Naive thymus-derived CD4-positive, alpha-beta T cell (primary cell): ENCODE measurements at regions not wholly inside any gene's neighbourhood (a gene's known extent, or its start where the extent isn't known, plus 50 kb on each side); places are given as distances from the start of the nearest gene placed in this dataset.
"Not testable (repeated sequence)": the region's sequence is repeated elsewhere in the genome, so short reads cannot be mapped to it uniquely, and the experiment has no call there.

Experiments
- ATAC-seq: fragments of 150-1000 bp; cut with Tn5 transposase; 2 replicates; pipeline ENCODE4 v1.10.0; 2021; ENCODE audit warnings: mild to moderate bottlenecking, moderate library complexity
- CTCF ChIA-PET: fragments of 350-600 bp; sonication (Branson Sonifier 250); formaldehyde crosslinking; loops from one replicate; lab custom pipeline; 2021; ENCODE audit warnings: antibody characterized with exemption; lab: Charles Lee
- POLR2A ChIA-PET: fragments of 350-600 bp; sonication (Branson Sonifier 250); formaldehyde crosslinking; loops from one replicate; lab custom pipeline; 2021; ENCODE audit warnings: antibody characterized with exemption, inconsistent platforms; lab: Charles Lee
- DNase-seq, 9 donors: peaks; one replicate each; pipeline versions ENCODE4 v3.0.0 to v3.0.0-alpha.2; 2020 to 2022; ENCODE audit warnings: mixed read lengths in 1 of 9
- H3K27ac ChIP-seq: one replicate; pipeline ENCODE4 v1.7.0; 2013; ENCODE audit warnings: mild to moderate bottlenecking, low read depth, low read length, moderate library complexity
- H3K27me3 ChIP-seq, 2 donors: one replicate each; pipeline ENCODE4 v1.7.0; 2013; ENCODE audit warnings: low read length in 2 of 2, mild to moderate bottlenecking in 2 of 2, moderate library complexity in 2 of 2; ENCODE audit not compliant: control insufficient read depth in 2 of 2, insufficient read depth in 2 of 2
- H3K36me3 ChIP-seq, 3 experiments: 1 replicate in 2 of 3; 2 replicates in 1 of 3; pipeline ENCODE4 v1.7.0; 2013; ENCODE audit warnings: low read length in 3 of 3, mild to moderate bottlenecking in 3 of 3, moderate library complexity in 1 of 3; ENCODE audit not compliant: insufficient read depth in 3 of 3, control insufficient read depth in 2 of 3
- H3K4me1 ChIP-seq, 2 donors: one replicate each; pipeline ENCODE4 v1.7.0; 2013; ENCODE audit warnings: low read length in 2 of 2, mild to moderate bottlenecking in 2 of 2, moderate library complexity in 1 of 2; ENCODE audit not compliant: control insufficient read depth in 2 of 2, insufficient read depth in 2 of 2
- H3K4me3 ChIP-seq: 2 replicates; pipeline ENCODE4 v1.7.0; 2013; ENCODE audit warnings: mild to moderate bottlenecking, low read length
- H3K9me3 ChIP-seq, 3 experiments: 1 replicate in 2 of 3; 2 replicates in 1 of 3; pipeline ENCODE4 v1.7.0; 2013; ENCODE audit warnings: low read length in 3 of 3; ENCODE audit not compliant: control insufficient read depth in 2 of 3
- H3K27ac Mint-ChIP-seq, 9 donors: one replicate each; pipeline ENCODE4 v1.8.0; 2020 to 2022; ENCODE audit warnings: mixed read lengths in 9 of 9, mild to moderate bottlenecking in 8 of 9, moderate library complexity in 5 of 9, inconsistent platforms in 2 of 9
- H3K27me3 Mint-ChIP-seq, 5 donors: one replicate each; pipeline ENCODE4 v1.8.0; 2021 to 2022; ENCODE audit warnings: mixed read lengths in 5 of 5, mild to moderate bottlenecking in 1 of 5
- H3K36me3 Mint-ChIP-seq, 5 donors: one replicate each; pipeline ENCODE4 v1.8.0; 2020 to 2022; ENCODE audit warnings: mixed read lengths in 5 of 5, mild to moderate bottlenecking in 3 of 5, inconsistent platforms in 1 of 5
- H3K4me1 Mint-ChIP-seq, 7 donors: one replicate each; pipeline ENCODE4 v1.8.0; 2020 to 2022; ENCODE audit warnings: mixed read lengths in 7 of 7, mild to moderate bottlenecking in 3 of 7, inconsistent platforms in 1 of 7
- H3K4me3 Mint-ChIP-seq, 10 donors: one replicate each; pipeline ENCODE4 v1.8.0; 2020 to 2022; ENCODE audit warnings: mild to moderate bottlenecking in 10 of 10, mixed read lengths in 10 of 10, moderate library complexity in 6 of 10, inconsistent platforms in 2 of 10
- H3K9me3 Mint-ChIP-seq, 11 donors: one replicate each; pipeline ENCODE4 v1.8.0; 2020 to 2022; ENCODE audit warnings: mixed read lengths in 11 of 11, mild to moderate bottlenecking in 4 of 11, inconsistent platforms in 1 of 11, moderate library complexity in 1 of 11
- intact Hi-C, 2 donors: fragments of 100-400 bp; cut with micrococcal nuclease; formaldehyde crosslinking; loops; one replicate each; pipeline ENCODE4 v1.15.1; 2023

DNA sequence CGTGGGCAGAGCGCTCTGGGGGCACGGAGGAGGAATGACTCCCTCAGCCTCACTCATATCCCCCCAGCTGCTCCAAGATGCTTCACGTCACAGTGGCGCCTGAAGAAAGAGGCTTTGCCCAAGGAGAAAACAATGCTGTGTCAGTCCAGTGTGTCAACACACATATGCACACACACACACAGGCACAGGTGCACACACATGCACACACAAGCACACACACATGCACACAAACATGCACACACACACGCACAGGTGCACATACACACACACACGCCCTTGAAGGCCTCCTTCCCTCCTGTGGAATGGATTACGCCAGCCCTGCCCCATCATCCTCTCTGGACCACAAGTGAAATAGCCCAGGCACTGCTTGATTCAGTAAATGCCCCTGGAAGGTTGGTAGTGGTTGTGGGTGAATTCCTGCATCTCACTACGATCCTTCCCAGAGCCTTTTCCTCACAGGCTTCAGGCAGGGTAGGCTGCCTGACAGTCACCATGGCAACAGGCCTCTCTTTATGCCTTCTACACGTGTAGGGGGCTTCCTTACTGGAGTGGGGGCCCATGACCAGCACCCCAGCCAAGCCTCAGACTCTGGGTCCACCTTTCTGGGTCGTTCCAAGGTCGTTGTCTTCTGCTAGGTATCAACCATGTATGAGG, 371.5 kb upstream of the PODXL start:
- Histone ChIP-seq H3K27me3 (no peaks in the 10 kb centered on the region), H3K9me3 (no peaks in the 10 kb centered on the region), H3K36me3 (no peaks in the 10 kb centered on the region), H3K4me3 (no peak overlapping the region), H3K27ac (no peak overlapping the region), H3K4me1 (no peaks in the 10 kb centered on the region)
- Mint-ChIP-seq H3K27ac (no peak overlapping the region), H3K27me3 (peaks cover 0 to 23% (median 10%) of the 10 kb centered on the region in 5 donors), H3K36me3 (no peaks in the 10 kb centered on the region), H3K4me3 (no peak overlapping the region), H3K9me3 (peaks cover 0 to 8% (median 0%) of the 10 kb centered on the region in 11 donors), H3K4me1 (peaks cover 0 to 3% (median 0%) of the 10 kb centered on the region in 7 donors)
- POLR2A ChIA-PET: no interaction called here
- DNase-seq (no peak), ATAC-seq (no peak)
- CTCF ChIA-PET: no interaction called here
- intact Hi-C loops: no loop called here

DNA sequence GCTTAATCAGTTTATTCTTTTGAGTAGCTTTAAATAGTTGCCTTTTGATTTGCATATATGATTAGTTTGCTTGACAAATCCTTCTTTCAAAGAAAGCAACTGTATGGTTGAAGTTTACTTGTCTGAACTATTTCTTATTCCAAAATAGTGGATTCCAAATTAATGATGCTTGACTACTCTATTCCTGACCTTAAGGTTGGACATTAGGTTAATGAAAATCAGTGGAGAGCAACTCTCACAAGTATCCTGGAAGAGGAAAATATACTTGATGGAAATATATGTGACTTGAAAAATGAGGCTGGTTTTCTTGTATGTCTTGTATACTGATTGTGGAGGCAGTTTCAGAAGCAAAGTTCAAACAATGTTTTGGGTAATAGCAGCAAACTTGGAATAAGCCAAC, 369.2 kb upstream of the PODXL start:
- POLR2A ChIA-PET: no interaction called here
- CTCF ChIA-PET: no interaction called here

DNA sequence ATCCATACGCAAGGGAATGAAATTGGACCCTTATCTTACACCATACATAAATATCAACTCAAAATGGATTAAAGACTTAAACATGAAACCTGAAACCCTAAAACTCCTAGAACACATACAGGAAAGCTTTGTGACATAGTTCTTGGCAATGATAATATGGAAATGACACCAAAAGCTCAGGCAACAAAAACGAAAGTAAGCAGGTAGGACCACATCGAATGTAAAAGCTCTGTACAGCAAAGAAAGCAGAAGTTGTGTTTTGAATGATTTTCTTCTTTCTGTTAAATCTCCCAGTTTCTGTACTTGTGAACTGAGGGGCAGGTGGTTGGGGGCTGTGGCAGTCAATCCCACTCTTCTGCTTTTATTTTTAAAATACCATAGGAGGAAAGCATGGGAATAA, 368.4 kb upstream of the PODXL start:
- H3K4me1 ChIP-seq: no peaks in the 10 kb centered on the region
- POLR2A ChIA-PET: no interaction called here
- Mint-ChIP-seq H3K9me3 (peaks cover 0 to 8% (median 0%) of the 10 kb centered on the region in 11 donors), H3K27me3 (peaks cover 0 to 29% (median 9%) of the 10 kb centered on the region in 5 donors), H3K4me3 (peak overlapping the region in 2 of 10 donors; percentile 29 to 50), H3K36me3 (no peaks in the 10 kb centered on the region), H3K27ac (no peak overlapping the region), H3K4me1 (peaks cover 0 to 3% (median 0%) of the 10 kb centered on the region in 7 donors)
- H3K36me3 ChIP-seq: no peaks in the 10 kb centered on the region
- intact Hi-C loops: no loop called here
- H3K27ac ChIP-seq: no peak overlapping the region
- ATAC-seq (no peak), DNase-seq (no peak)
- CTCF ChIA-PET: no interaction called here
- H3K4me3 ChIP-seq: no peak overlapping the region
- no peaks in the 10 kb centered on the region for H3K9me3 ChIP-seq
- no peaks in the 10 kb centered on the region for H3K27me3 ChIP-seq

More for the DNA sequence above, 369.2 kb upstream of the PODXL start:
- no peaks in the 10 kb centered on the region for H3K4me1 ChIP-seq
- DNase-seq: no peak
- Mint-ChIP-seq H3K27ac (no peak overlapping the region), H3K4me3 (no peak overlapping the region), H3K9me3 (peaks cover 0 to 8% (median 0%) of the 10 kb centered on the region in 11 donors), H3K27me3 (peaks cover 0 to 29% (median 9%) of the 10 kb centered on the region in 5 donors), H3K36me3 (no peaks in the 10 kb centered on the region), H3K4me1 (peaks cover 0 to 3% (median 0%) of the 10 kb centered on the region in 7 donors)
- intact Hi-C loops: no loop called here
- H3K27ac ChIP-seq: no peak overlapping the region
- H3K27me3 ChIP-seq: no peaks in the 10 kb centered on the region
- no peak for ATAC-seq
- H3K9me3 ChIP-seq: no peaks in the 10 kb centered on the region
- no peak overlapping the region for H3K4me3 ChIP-seq
- H3K36me3 ChIP-seq: no peaks in the 10 kb centered on the region

DNA sequence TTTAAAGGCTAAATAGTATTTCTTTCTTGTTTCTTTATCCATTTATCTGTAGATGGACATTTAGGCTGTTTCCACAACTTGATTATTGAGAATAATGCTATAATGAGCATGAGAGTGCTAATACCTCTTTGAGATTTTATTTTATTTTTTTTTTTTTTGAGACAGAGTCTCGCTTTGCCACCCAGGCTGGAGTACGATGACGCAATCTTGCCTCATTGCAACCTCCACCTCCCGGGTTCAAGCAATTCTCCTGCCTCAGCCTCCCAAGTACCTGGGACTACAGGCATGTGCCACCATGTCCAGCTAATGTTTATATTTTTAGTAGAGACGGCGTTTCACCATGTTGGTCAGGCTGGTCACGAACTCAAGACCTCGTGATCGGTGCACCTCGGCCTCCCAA, 366.5 kb upstream of the PODXL start:
- H3K36me3 Mint-ChIP-seq, H3K4me3 Mint-ChIP-seq, H3K9me3 ChIP-seq, H3K27me3 ChIP-seq, H3K9me3 Mint-ChIP-seq, DNase-seq, H3K4me1 Mint-ChIP-seq, H3K4me1 ChIP-seq, intact Hi-C loops, ATAC-seq, POLR2A ChIA-PET, H3K27ac ChIP-seq, CTCF ChIA-PET, H3K36me3 ChIP-seq, H3K4me3 ChIP-seq, H3K27ac Mint-ChIP-seq: not testable (repeated sequence)
- peaks cover 0 to 22% (median 0%) of the 10 kb centered on the region in 5 donors for H3K27me3 Mint-ChIP-seq

DNA sequence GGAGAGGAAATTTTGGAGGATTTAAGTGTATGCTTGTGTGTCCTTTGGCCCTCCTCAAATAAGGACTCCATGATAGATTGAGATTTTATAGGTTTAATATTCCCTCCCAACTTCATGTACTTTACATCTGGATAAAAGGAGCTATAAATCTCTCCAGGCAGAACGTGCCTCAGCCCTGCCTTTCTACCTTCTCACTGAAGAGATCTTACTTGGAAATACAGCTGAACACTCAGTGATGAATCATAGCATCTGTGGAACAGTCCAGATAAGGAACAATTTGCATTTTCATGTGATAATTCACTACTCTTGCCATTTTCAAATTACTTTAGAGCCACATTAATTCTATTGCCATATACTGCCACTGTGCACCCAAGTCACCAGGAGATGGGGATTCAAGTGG, 364.6 kb upstream of the PODXL start:
- no peak for ATAC-seq
- Histone ChIP-seq H3K27me3 (no peaks in the 10 kb centered on the region), H3K4me1 (no peaks in the 10 kb centered on the region), H3K9me3 (no peaks in the 10 kb centered on the region), H3K4me3 (no peak overlapping the region), H3K36me3 (no peaks in the 10 kb centered on the region), H3K27ac (no peak overlapping the region)
- ChIA-PET CTCF (no interaction called here), POLR2A (no interaction called here)
- peaks cover 0 to 3% (median 0%) of the 10 kb centered on the region in 7 donors for H3K4me1 Mint-ChIP-seq
- peaks cover 0 to 5% (median 0%) of the 10 kb centered on the region in 11 donors for H3K9me3 Mint-ChIP-seq
- DNase-seq: no peak
- H3K4me3 Mint-ChIP-seq: no peak overlapping the region
- intact Hi-C loops: no loop called here
- H3K27me3 Mint-ChIP-seq: peaks cover 0 to 10% (median 0%) of the 10 kb centered on the region in 5 donors
- no peak overlapping the region for H3K27ac Mint-ChIP-seq
- no peaks in the 10 kb centered on the region for H3K36me3 Mint-ChIP-seq

DNA sequence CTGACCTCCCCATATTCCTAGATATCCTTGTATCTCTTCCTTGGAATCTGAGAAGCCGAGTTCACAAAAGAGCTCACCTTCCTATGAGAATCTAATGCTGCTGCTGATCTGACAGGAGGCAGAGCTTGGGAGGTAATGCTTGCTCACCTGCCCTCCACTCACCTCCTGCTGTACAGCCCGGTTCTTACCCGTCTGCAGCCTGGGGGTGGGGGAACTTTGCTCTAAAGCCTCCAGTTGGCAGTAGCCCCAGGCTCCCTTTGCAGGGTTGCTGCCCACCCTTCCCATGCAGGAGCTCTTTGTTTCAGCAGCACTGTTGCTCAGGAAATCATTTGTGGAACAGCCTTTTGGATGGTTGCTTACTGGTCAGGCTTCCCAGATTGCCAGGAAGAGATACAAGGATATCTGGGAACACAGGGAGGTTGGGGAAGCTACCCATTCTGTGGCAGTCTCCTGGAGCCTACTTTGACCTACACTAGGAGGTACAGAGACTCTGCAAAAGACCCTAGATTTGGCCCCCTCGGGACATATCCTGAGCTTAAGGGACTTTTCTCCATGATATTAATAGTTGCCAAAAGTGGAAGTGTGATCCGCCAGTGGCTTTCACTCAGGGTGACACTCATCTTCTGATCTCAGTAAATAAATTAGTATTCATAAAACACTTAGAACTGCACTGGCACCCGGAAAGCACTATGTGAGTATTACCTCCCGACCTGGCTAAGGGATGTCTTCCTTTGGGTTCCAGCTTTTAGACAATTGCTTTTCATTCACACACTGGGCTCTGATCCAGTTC, 363.7 kb upstream of the PODXL start:
- Mint-ChIP-seq H3K27me3 (peaks cover 0 to 10% (median 0%) of the 10 kb centered on the region in 5 donors), H3K27ac (no peak overlapping the region)
- POLR2A ChIA-PET: no interaction called here

More for the DNA sequence above, 363.7 kb upstream of the PODXL start:
- no peaks in the 10 kb centered on the region for H3K36me3 ChIP-seq
- CTCF ChIA-PET: no interaction called here
- intact Hi-C loops: no loop called here
- no peak for DNase-seq
- H3K4me3 ChIP-seq: no peak overlapping the region
- no peak for ATAC-seq
- no peaks in the 10 kb centered on the region for H3K9me3 ChIP-seq
- Mint-ChIP-seq H3K36me3 (no peaks in the 10 kb centered on the region), H3K4me3 (no peak overlapping the region), H3K9me3 (peaks cover 0 to 5% (median 0%) of the 10 kb centered on the region in 11 donors), H3K4me1 (peaks cover 0 to 3% (median 0%) of the 10 kb centered on the region in 7 donors)
- no peaks in the 10 kb centered on the region for H3K4me1 ChIP-seq
- no peaks in the 10 kb centered on the region for H3K27me3 ChIP-seq
- no peak overlapping the region for H3K27ac ChIP-seq
